GM23248 (cell line): ENCODE measurements at regions not wholly inside any gene's neighbourhood (a gene's known extent, or its start where the extent isn't known, plus 50 kb on each side); places are given as distances from the start of the nearest gene placed in this dataset.

ENCODE experiments used
- EZH2 ChIP-seq: fragments of 200-600 bp; sonication (generic); IDR thresholded peaks from 2 replicates; pipeline ENCODE4 v1.6.1; 2018; ENCODE audit warnings: antibody characterized with exemption, mild to moderate bottlenecking; ENCODE audit not compliant: insufficient read depth, poor library complexity, severe bottlenecking
- EZH2phosphoT487 ChIP-seq: fragments of 200-600 bp; sonication (generic); IDR thresholded peaks from 2 replicates; pipeline ENCODE4 v1.6.1; 2018; ENCODE audit warnings: antibody characterized with exemption, moderate library complexity, mild to moderate bottlenecking, low read depth; ENCODE audit not compliant: insufficient read depth

DNA sequence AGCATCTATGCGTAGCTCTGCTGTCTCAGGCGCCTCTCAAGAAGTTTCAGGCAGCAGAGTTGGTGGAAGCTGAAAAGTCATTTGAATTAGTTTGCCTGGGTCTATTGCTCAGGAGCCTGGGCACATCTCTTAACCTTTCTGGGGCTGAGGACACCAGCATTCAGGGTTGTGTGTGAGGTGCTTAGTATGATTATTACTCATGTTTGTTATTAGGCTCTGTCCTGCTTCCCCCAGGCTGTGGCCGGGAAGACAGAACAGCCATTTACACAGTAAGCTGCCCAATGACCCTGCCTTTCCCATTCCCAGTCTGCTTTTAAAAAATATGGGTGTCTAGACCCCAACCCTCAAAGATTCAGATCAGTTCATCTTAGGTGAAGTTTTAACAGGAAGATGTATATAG lies 53.9 kb upstream of the CACNA1E start:
- TF ChIP-seq EZH2: no peak
- TF ChIP-seq EZH2phosphoT487: no peak
